AG10803 (cell line): ENCODE measurements at regions not wholly inside any gene's neighbourhood (a gene's known extent, or its start where the extent isn't known, plus 50 kb on each side); places are given as distances from the start of the nearest gene placed in this dataset.

Experiments
- DNase-seq: peaks from one replicate; pipeline ENCODE4 v3.0.0; 2010; ENCODE audit warnings: low read depth
- H3K4me3 ChIP-seq: 2 replicates; pipeline ENCODE4 v1.5.1; 2011; ENCODE audit warnings: mild to moderate bottlenecking, low read length, control low read depth
- CTCF ChIP-seq: conservative IDR thresholded peaks from 2 replicates; pipeline ENCODE4 v1.5.1; 2011; ENCODE audit warnings: mild to moderate bottlenecking, low read length, control low read depth, inconsistent platforms

- no peak overlapping the region for H3K4me3 ChIP-seq
- DNase-seq: no peak
- no peak for TF ChIP-seq CTCF
Observed at GRCh38 chr6:62940848-62941247, 270.4 kb upstream of the FKBP1C start.

- no peak for TF ChIP-seq CTCF
- H3K4me3 ChIP-seq: no peak overlapping the region
- no peak for DNase-seq
Observed at GRCh38 chr6:62942000-62942399, 269.3 kb upstream of the FKBP1C start.

DNA sequence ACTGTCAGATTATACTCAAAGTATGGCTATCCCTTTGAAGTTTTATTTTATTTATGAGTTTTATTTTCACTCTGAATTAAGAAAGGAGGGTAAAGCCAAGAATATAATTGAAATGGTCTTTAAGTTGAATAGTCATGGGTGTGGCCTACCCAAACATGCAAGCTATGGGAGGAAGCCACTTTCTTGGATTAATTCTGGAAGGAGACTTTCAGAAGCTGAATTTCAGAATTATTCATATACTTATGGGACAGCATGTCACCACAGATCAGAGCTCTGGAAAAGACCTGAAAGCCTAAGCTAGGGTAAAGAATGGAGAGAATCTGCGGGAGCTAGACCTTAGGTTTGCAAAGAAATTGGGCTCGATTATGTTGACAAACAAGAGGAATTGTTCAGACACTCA, 242.4 kb upstream of the FKBP1C start:
- TF ChIP-seq CTCF: no peak
- no peak for DNase-seq

DNA sequence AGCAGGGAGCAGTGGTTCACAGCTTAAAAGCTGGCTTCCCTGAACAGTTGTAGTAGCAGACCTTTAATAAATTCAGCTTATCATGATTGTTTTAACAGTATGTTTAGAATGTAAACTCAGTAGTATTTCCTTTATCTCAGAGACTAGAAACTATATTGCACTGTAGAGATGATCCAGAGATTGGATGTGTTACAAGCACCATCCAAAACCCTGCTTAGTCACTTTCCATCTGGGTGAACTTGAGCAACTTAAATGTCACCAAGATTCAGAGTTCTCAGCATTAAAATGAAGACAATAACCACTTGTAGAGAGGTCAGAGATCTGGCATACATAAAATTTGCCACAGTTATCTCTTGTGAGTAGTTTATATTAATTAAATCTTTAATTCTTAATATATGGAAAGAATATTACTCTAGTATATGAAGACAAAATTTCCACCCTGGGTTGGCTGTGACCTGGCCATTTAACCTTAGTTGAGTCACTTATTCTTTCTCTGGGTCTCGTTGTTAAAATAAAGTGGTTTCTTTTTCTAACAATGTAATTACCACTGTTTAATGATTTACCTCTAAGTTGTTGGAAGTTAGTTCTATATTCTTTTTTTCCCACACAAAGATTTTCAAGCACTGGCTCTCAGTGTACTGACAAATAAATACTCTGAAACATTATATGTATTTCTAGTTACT, 239.2 kb upstream of the FKBP1C start:
- TF ChIP-seq CTCF: no peak
- no peak for DNase-seq
- no peak overlapping the region for H3K4me3 ChIP-seq

More for the DNA sequence above, 242.4 kb upstream of the FKBP1C start:
- no peak overlapping the region for H3K4me3 ChIP-seq

- TF ChIP-seq CTCF: no peak
- DNase-seq: no peak
Observed at GRCh38 chr6:62974452-62974851, 236.8 kb upstream of the FKBP1C start.

GRCh38 chr6:62976566-62976965, 234.7 kb upstream of the FKBP1C start:
- no peak overlapping the region for H3K4me3 ChIP-seq
- DNase-seq: no peak
- TF ChIP-seq CTCF: no peak

More at GRCh38 chr6:62974452-62974851, 236.8 kb upstream of the FKBP1C start:
- no peak overlapping the region for H3K4me3 ChIP-seq

GRCh38 chr6:62978920-62979319, 232.3 kb upstream of the FKBP1C start:
- no peak for DNase-seq
- no peak for TF ChIP-seq CTCF
- H3K4me3 ChIP-seq: no peak overlapping the region
